GM19455 (cell line): ENCODE measurements at regions not wholly inside any gene's neighbourhood (a gene's known extent, or its start where the extent isn't known, plus 50 kb on each side); places are given as distances from the start of the nearest gene placed in this dataset.
"Not testable (repeated sequence)": the region's sequence is repeated elsewhere in the genome, so short reads cannot be mapped to it uniquely, and the experiment has no call there.

Experiments
- ATAC-seq: cut with Tn5 transposase; IDR thresholded peaks from one replicate; pipeline ENCODE4 v1.9.1; 2021; ENCODE audit not compliant: unreplicated experiment

- ATAC-seq, result no peak
These were observed 888.8 kb upstream of the SOX11 start for GRCh38 chr2:4803396-4803795.

- not testable (repeated sequence) for ATAC-seq
These were observed 878.0 kb upstream of the SOX11 start for GRCh38 chr2:4814137-4814536.

- no peak for ATAC-seq
These were observed 864.3 kb upstream of the SOX11 start for GRCh38 chr2:4827836-4828235.

- ATAC-seq, result no peak
These were observed 863.4 kb upstream of the SOX11 start for GRCh38 chr2:4828682-4829374.

GRCh38 chr2:4831751-4832150 lies 860.4 kb upstream of the SOX11 start:
- ATAC-seq, result no peak

- no peak for ATAC-seq
These were observed 859.5 kb upstream of the SOX11 start for GRCh38 chr2:4832642-4833041.

GRCh38 chr2:4838626-4839025 lies 853.6 kb upstream of the SOX11 start:
- ATAC-seq, result no peak

- ATAC-seq, result no peak
These were observed 851.4 kb upstream of the SOX11 start for GRCh38 chr2:4840791-4841190.

GRCh38 chr2:4844881-4845280 lies 847.3 kb upstream of the SOX11 start:
- no peak for ATAC-seq

- ATAC-seq, result no peak
These were observed 830.2 kb upstream of the SOX11 start for GRCh38 chr2:4862031-4862430.

- no peak for ATAC-seq
These were observed 826.0 kb upstream of the SOX11 start for GRCh38 chr2:4866198-4866597.

- ATAC-seq, result no peak
These were observed 823.7 kb upstream of the SOX11 start for GRCh38 chr2:4868466-4868865.

- no peak for ATAC-seq
These were observed 823.0 kb upstream of the SOX11 start for GRCh38 chr2:4869154-4869553.

- no peak for ATAC-seq
These were observed 818.8 kb upstream of the SOX11 start for GRCh38 chr2:4873364-4873763.

GRCh38 chr2:4873876-4874593 lies 818.1 kb upstream of the SOX11 start:
- no peak for ATAC-seq

- no peak for ATAC-seq
These were observed 809.8 kb upstream of the SOX11 start for GRCh38 chr2:4882421-4882820.

GRCh38 chr2:4882941-4883340 lies 809.2 kb upstream of the SOX11 start:
- ATAC-seq, result no peak

GRCh38 chr2:4883375-4883774 lies 808.8 kb upstream of the SOX11 start:
- ATAC-seq, result no peak

- no peak for ATAC-seq
These were observed 808.0 kb upstream of the SOX11 start for GRCh38 chr2:4884117-4884571.

GRCh38 chr2:4891394-4891793 lies 800.8 kb upstream of the SOX11 start:
- ATAC-seq, result no peak

- no peak for ATAC-seq
These were observed 796.8 kb upstream of the SOX11 start for GRCh38 chr2:4895371-4895770.

GRCh38 chr2:4898706-4899105 lies 793.5 kb upstream of the SOX11 start:
- ATAC-seq, result no peak

- no peak for ATAC-seq
These were observed 791.9 kb upstream of the SOX11 start for GRCh38 chr2:4900242-4900641.
